ENCODE measurements at regions not wholly inside any gene's neighbourhood (a gene's known extent, or its start where the extent isn't known, plus 50 kb on each side); places are given as distances from the start of the nearest gene placed in this dataset.
A peak's percentile ranks its signal among the peaks of the same experiment; 100 is the strongest.
"Not testable (repeated sequence)": the region's sequence is repeated elsewhere in the genome, so short reads cannot be mapped to it uniquely, and the experiment has no call there.

- DNase-seq (ENCODE audit: low spot score) = no peak
Measured at GRCh38 chr4:25981749-25982148, 67.7 kb downstream of the SMIM20 start.

DNA sequence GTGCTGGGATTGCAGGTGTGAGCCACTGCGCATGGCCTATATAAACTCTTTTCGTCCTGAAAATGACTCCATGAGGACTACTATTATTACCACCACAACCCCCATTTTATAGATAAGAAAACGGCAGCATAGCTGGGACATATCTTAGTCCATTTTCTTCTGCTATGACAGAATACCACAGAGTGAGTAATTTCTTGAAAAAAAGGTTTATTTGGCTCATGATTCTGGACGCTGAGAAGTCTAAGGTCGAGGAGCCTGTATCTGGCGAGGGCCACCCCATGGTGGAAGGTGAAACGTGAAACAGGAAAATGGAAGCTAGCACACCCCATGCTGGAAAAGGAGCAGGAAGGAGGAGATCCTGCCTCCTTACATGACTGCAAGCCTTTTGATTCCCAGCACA is 68.9 kb downstream of the SMIM20 start:
- no peak for DNase-seq (ENCODE audit: low spot score)

- no peak for DNase-seq (ENCODE audit: low spot score)
Measured at GRCh38 chr4:25984266-25984665, 70.2 kb downstream of the SMIM20 start.

DNA sequence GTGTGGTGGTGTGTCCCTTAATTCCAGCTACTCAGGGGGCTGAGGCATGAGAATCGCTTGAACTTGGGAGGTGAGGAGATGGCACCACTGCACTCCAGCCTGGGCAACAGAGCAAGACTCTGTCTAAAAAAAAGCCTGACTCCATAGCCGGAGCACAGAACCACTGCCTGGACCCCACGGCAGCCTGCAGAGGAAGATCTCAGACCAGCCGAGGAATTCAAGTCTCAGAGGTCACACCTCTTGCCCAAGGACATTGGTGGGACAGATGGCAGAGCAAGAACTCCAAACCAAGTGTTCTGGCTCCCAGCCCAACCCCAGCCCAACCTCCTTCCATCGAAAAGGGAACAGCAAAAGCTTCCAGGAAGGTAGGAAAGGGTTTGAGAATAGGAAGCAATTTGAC is 70.8 kb downstream of the SMIM20 start:
- no peak for DNase-seq (ENCODE audit: low spot score)

- no peak for DNase-seq (ENCODE audit: low spot score)
Measured at GRCh38 chr4:25986807-25987206, 72.8 kb downstream of the SMIM20 start.

DNA sequence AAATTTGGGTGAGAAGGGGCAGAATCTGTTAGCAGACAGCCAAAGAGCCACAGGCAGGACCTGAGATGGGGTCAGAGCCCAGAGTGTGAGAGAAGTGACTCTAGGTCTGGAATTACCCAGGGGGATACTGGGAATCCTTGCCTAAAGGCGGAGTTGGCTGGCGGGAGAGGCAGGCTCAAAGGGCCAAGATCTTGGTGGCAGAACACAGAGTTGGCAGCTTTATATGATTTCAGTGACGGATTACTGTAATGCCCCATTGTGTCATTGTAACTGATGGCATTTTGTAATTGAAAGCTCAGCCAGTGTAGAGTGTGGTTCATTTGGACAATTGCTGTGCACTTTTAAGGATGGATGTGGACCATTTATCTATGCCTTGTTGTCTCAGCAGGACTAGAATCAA is 77.3 kb downstream of the SMIM20 start:
- DNase-seq (ENCODE audit: low spot score) = no peak

GRCh38 chr4:25993395-25994185 is 79.6 kb downstream of the SMIM20 start:
- peak; percentile 12 for DNase-seq (ENCODE audit: low spot score)

GRCh38 chr4:25994577-25994976 is 80.6 kb downstream of the SMIM20 start:
- not testable (repeated sequence) for DNase-seq (ENCODE audit: low spot score)

- DNase-seq (ENCODE audit: low spot score) = no peak
Measured at GRCh38 chr4:26000274-26000950, 86.4 kb downstream of the SMIM20 start.

GRCh38 chr4:26001413-26001812 is 87.4 kb downstream of the SMIM20 start:
- DNase-seq (ENCODE audit: low spot score) = no peak

- DNase-seq (ENCODE audit: low spot score) = no peak
Measured at GRCh38 chr4:26001816-26002215, 87.8 kb downstream of the SMIM20 start.

GRCh38 chr4:26003056-26003455 is 89.0 kb downstream of the SMIM20 start:
- no peak for DNase-seq (ENCODE audit: low spot score)

- no peak for DNase-seq (ENCODE audit: low spot score)
Measured at GRCh38 chr4:26004290-26004689, 90.3 kb downstream of the SMIM20 start.

DNA sequence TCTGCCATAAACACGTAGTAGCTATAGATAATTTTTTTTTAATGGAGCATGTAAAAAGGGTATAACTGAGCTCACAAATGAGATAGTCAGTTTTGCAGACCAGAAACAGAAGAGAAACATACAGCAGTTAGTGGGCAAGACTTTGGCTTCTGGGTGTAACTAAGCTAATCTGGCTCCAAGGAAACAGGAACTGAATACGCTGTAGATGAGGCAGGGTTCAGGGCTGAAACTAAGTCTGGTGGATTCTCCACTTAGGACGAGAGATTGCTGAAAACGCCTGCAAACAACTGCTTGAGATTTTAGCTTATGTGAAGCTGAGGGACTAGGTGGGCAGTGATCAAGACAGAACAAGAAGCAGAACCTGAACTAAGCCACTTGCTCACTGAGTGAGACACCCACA is 91.7 kb downstream of the SMIM20 start:
- DNase-seq (ENCODE audit: low spot score) = no peak

GRCh38 chr4:26008737-26009136 is 94.7 kb downstream of the SMIM20 start:
- no peak for DNase-seq (ENCODE audit: low spot score)

- DNase-seq (ENCODE audit: low spot score) = peak; percentile 25
Measured at GRCh38 chr4:26009502-26009901, 95.5 kb downstream of the SMIM20 start.

- DNase-seq (ENCODE audit: low spot score) = no peak
Measured at GRCh38 chr4:26010304-26010703, 96.3 kb downstream of the SMIM20 start.

DNA sequence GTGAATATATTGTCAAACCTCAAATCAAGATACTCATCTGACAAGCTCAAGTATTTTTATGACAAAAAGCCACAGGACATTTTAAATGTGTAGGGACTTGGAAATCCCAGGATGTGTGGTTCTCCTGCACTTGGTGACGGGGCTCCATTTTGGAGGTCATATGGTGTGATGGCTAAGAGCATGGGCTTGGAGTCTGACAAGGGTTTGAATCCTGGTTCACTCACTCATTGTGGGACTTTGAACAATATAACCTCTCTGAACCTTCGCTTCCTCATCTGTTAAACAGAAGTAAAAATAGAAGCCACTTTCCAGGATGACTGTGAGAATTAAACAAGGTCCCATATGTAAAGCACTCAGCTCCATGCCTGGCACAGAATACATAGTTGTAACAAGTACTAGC is 99.6 kb downstream of the SMIM20 start:
- no peak for DNase-seq (ENCODE audit: low spot score)

- no peak for DNase-seq (ENCODE audit: low spot score)
Measured at GRCh38 chr4:26015133-26015651, 101.2 kb downstream of the SMIM20 start.

- DNase-seq (ENCODE audit: low spot score) = no peak
Measured at GRCh38 chr4:26015906-26016305, 101.9 kb downstream of the SMIM20 start.

GRCh38 chr4:26017531-26017930 is 103.5 kb downstream of the SMIM20 start:
- DNase-seq (ENCODE audit: low spot score) = no peak

DNA sequence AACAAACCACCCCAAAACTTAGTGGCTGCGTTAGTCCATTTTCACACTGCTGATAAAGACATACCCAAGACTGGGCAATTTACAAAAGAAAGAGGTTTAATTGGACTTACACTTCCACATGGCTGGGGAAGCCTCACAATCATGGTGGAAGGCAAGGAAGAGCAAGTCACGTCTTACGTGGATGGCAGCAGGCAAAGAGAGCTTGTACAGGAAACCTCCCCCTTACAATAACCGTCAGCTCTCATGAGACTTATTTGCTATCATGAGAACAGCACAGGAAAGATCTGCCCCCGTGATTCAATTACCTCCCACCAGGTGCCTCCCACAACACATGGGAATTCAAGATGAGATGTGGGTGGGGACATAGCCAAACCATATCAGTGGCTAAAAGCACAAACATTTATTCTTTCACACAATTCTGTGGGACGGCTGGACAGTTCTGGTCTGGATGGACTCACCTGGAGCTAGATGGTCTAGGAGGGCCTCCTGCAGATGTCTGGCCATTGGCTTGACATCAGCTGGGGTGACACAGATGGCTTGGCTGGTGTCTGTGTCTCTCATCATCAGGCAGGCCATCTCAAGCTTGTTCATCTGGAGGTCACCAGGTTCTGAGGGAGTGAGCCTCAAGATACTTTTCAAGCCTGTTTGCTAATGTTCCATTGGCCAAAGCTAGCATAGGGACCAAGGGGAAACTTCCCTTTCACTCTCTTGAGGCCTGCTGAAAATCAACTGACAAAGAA is 104.1 kb downstream of the SMIM20 start:
- DNase-seq (ENCODE audit: low spot score) = not testable (repeated sequence)
